NB4 (cell line): ENCODE measurements at regions not wholly inside any gene's neighbourhood (a gene's known extent, or its start where the extent isn't known, plus 50 kb on each side); places are given as distances from the start of the nearest gene placed in this dataset.
"Not testable (repeated sequence)": the region's sequence is repeated elsewhere in the genome, so short reads cannot be mapped to it uniquely, and the experiment has no call there.

Experiments used
- DNase-seq: peaks from one replicate; pipeline ENCODE4 v3.0.0; 2010; ENCODE audit warnings: low read depth
- H3K4me3 ChIP-seq: one replicate; pipeline ENCODE4 v1.5.1; 2011; ENCODE audit warnings: mild to moderate bottlenecking, low read depth, low read length, moderate library complexity
- CTCF ChIP-seq: IDR thresholded peaks from one replicate; pipeline ENCODE4 v1.5.1; 2012; ENCODE audit warnings: low read depth, low read length
- MYC ChIP-seq: IDR thresholded peaks from 2 replicates; pipeline ENCODE4 v1.6.1; 2011; ENCODE audit warnings: low read depth, low read length
- POLR2A ChIP-seq: IDR thresholded peaks from 2 replicates; pipeline ENCODE4 v1.6.1; 2011; ENCODE audit warnings: mild to moderate bottlenecking; ENCODE audit not compliant: insufficient read length; ENCODE audit errors: extremely low read depth
- TF ChIP-seq, protein P1 (sequence below): IDR thresholded peaks from 2 replicates; pipeline ENCODE4 v1.6.1; 2011; ENCODE audit warnings: low read depth, low read length

- peak; percentile 32 for DNase-seq
- TF ChIP-seq POLR2A (no peak), MYC (no peak), CTCF (no peak)
- TF ChIP-seq, protein P1, sequence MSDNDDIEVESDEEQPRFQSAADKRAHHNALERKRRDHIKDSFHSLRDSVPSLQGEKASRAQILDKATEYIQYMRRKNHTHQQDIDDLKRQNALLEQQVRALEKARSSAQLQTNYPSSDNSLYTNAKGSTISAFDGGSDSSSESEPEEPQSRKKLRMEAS, result no peak
- H3K4me3 ChIP-seq, result no peak overlapping the region
These were observed 179.5 kb upstream of the TMEM106B start for GRCh38 chr7:12031638-12032037.

GRCh38 chr7:12032146-12032545 lies 178.9 kb upstream of the TMEM106B start:
- TF ChIP-seq, protein P1, result no peak
- no peak for TF ChIP-seq POLR2A
- no peak for TF ChIP-seq MYC
- no peak for TF ChIP-seq CTCF
- H3K4me3 ChIP-seq, result no peak overlapping the region
- DNase-seq, result no peak

- DNase-seq, H3K4me3 ChIP-seq: not testable (repeated sequence)
These were observed 167.6 kb upstream of the TMEM106B start for GRCh38 chr7:12043457-12043856.

- TF ChIP-seq MYC (no peak), POLR2A (no peak), CTCF (no peak)
- TF ChIP-seq, protein P1, result no peak
- no peak overlapping the region for H3K4me3 ChIP-seq
- no peak for DNase-seq
These were observed 158.9 kb upstream of the TMEM106B start for GRCh38 chr7:12052211-12052610.

GRCh38 chr7:12053561-12053960 lies 157.5 kb upstream of the TMEM106B start:
- TF ChIP-seq, protein P1, result no peak
- TF ChIP-seq POLR2A (no peak), CTCF (no peak), MYC (no peak)
- DNase-seq, result no peak
- no peak overlapping the region for H3K4me3 ChIP-seq

DNA sequence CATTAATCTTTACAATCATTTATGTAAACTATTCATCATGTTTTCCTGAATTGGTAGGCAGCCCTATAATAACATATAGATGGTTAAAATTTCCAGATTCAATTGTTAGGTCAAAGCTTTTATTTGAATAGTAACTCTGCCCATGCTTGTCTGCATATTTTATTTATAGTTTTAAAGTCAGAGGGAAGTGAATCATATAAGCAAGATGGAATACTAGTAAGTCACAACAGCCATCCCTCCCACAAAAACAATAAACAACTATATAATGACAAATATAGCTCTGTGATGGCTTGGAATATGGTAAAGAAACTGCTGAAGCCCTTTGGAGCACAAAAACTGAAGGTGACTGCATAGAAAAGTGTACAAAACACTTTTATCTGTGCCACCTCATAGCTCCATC lies 156.3 kb upstream of the TMEM106B start:
- no peak overlapping the region for H3K4me3 ChIP-seq
- no peak for DNase-seq
- TF ChIP-seq, protein P1, result no peak
- TF ChIP-seq POLR2A, result no peak
- TF ChIP-seq CTCF, result no peak
- no peak for TF ChIP-seq MYC
